GM18507 (cell line): ENCODE measurements at regions not wholly inside any gene's neighbourhood (a gene's known extent, or its start where the extent isn't known, plus 50 kb on each side); places are given as distances from the start of the nearest gene placed in this dataset.
A peak's percentile ranks its signal among the peaks of the same experiment; 100 is the strongest.
"Not testable (repeated sequence)": the region's sequence is repeated elsewhere in the genome, so short reads cannot be mapped to it uniquely, and the experiment has no call there.

Experiments used
- DNase-seq: peaks from one replicate; pipeline ENCODE4 v3.0.0; 2011; ENCODE audit warnings: low read depth; ENCODE audit not compliant: insufficient read length; ENCODE audit errors: extremely low spot score
- FAIRE-seq: peaks from 2 replicates; lab custom pipeline; 2011; peaks lifted over from hg19 to GRCh38; lab: Jason Lieb, UNC

DNA sequence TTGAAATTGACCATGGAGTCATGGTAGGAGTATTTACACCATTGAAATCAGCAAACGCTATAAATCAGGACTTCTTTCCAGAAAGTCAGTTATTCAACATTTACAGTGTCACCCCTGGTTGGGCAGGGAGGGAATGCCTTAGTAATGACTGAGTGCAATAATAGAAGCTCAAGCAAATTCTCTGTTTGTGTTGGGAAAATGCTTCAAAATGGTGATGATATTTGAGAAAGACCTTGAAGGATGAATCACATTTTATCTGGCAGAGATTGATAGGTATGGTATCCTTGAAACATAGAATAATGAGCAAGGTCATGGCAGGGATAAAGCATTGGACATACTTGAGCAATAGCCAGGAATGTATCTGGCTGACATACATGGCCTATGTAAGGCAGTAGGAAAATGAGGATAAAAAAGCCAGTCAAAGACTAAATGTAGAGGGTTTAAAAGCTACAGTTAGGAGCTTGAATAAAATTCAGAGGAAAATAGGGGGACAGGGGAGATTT is 248.7 kb downstream of the FMR1NB start:
- FAIRE-seq (no peak), DNase-seq (no peak)

DNA sequence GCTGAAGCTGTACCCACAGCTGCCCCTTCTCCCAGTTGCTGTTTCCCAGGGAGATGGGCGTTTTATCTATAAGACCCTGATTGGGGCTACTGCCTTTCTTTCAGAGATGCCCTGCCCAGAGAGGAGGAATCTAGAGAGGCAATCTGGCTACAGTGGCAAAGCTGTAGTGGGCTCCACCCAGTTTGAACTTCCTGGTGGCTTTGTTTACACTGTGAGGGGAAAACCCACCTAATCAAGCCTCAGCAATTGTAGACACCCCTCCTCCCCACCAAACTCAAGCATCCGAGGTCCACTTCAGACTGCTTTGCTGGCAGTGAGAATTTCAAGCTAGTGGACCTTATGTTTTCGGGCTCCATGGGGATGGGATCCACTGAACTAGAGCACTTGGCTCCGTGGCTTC is 240.4 kb upstream of the AFF2 start:
- DNase-seq (no peak), FAIRE-seq (no peak)

DNA sequence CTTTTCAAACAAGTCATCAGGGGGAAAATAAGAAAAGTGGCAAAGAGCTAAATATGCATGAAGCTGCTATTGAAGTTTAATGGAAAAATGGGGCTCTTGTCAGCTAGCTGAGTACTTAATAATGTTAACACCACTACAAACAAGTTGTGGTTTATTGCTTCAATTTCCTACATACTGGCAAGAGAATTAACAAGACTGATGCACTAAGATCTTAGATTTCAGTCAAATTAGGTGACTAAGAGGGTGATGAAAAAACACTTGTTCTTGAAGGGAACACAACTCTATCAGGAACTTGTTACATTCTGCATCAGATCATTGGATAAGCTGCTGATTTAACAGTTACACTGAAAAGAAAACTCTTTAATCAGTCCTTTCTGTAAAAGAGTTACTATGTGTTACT is 234.6 kb upstream of the AFF2 start:
- no peak for FAIRE-seq
- no peak for DNase-seq

DNA sequence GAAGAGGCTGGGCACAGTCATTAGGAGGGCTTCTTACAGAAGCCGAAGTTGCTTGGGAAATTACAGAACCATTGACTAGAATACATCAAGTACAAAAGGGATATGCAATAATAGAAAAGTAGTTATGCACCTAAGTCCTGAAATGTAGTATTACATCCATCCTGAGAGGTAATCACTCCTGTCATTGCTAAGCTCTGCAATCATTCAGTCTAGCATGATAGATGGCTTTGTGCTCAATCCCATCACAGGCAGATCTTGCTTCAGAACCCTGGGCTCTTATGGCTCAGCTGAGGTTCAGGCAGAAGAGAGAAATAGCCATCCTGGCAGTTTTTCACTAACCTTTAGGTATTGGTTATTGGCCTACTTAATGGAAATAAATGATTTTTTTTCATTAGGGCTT is 231.7 kb upstream of the AFF2 start:
- DNase-seq: no peak
- no peak for FAIRE-seq

DNA sequence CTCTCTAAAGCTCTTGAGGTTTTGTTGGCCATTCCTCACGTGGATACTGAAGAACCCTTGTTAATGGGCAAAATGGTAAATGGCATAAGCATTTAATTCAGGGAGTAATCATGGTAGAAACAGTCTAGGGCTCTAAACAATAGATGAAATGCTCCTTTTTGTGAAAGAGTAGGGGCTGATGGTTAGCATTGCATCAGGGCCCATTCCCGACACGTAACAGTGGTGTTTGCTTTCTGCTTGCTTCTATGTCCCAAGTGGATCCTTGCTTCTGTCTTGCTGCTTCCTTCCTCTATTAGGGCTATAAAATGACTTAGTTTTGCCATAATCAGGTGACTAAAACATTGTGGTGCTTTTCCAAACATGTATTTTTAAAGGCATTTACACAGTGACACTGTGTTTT is 230.9 kb upstream of the AFF2 start:
- no peak for DNase-seq
- FAIRE-seq: no peak

DNA sequence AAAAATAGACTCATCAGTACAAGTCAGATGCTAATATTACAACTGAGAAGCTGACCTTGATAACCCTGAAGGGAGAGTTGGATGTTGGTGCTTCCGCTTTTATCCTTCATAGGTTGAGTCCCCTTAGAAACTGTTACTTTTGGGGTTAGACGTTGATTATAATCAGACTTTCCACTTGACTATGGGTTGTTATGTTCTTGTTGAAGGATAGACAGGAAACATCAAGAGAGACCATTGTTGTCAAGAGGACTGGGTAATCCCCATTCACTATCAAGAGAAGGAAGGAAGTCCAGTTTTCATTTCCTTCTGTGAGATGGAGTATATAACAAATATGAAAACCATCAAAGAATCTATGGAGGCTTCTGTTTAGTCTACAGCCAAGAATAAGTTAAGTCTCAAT is 229.9 kb upstream of the AFF2 start:
- no peak for DNase-seq
- no peak for FAIRE-seq

DNA sequence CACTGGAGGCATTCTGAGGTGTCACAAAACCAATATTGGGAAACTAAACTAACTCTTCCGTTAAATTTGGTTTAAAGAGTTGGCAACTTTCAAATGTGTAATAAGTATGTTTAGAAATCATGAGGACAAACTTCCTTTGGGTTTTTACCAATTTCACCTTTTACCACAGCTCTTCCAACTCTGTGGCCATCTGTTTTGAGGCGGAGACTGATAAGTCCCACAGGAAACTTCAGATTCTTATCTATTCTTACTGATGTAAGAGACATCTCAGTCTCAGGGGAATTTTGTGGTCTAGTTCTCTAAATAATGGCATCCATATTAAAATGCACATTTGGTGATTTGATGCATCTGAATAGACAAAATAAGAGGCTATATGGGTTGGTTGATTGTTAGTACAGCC is 229.2 kb upstream of the AFF2 start:
- no peak for DNase-seq
- FAIRE-seq: no peak

DNA sequence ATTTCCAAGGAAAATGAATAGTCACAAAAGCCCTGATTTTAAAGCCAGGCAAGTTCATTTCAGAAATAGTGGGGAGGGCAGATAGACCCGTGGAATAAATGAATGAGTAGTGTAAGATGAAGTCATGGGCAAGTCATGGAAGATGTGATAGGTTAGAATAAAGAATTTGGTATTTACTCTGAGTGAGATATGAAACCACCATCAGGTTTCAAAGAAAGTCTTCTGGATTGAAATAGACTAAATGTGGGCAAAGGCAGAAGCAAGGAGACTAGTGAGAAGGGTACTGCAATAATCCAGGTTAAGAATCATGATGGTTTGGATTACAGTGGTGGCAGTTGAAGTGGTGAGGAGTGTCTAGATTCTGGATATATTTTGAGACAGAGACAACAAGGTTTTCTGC is 218.5 kb upstream of the AFF2 start:
- FAIRE-seq: no peak
- no peak for DNase-seq

DNA sequence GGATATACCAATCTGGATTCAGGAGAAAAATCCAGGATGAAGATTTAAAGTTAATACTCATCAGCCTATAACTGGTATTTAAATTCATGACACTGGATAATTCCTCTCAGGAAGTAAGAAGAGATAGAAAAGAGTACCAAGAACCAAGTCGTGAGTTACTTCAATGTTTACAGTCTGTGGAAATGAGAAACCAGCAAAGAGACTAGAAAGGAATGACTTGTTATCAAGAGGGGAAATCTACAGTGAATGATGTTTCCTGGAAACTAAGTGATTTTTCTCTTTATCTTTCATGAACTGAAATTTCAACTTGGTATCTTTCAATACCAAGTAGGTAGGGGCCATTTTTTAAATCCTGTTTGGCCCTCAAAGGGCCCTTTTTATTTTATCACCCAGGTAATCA is 217.9 kb upstream of the AFF2 start:
- DNase-seq (no peak), FAIRE-seq (no peak)

DNA sequence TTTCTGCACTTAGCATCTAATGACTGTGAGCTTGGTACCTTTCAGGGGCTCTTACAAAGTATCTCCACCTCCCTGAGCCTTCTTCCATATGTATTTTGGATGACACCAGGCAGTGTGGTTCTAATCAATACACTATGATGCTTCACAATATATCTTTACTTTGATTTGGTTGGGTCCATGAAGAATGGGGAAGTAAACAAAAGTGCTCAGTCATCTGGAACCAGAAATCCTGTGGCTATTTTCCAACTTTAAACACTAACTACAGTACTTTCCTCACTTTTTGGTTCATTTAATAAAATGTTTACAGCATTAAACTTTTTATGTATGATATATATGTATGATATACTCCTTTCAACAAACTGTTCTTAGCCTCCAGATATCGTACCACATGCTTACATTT is 216.4 kb upstream of the AFF2 start:
- no peak for FAIRE-seq
- no peak for DNase-seq

DNA sequence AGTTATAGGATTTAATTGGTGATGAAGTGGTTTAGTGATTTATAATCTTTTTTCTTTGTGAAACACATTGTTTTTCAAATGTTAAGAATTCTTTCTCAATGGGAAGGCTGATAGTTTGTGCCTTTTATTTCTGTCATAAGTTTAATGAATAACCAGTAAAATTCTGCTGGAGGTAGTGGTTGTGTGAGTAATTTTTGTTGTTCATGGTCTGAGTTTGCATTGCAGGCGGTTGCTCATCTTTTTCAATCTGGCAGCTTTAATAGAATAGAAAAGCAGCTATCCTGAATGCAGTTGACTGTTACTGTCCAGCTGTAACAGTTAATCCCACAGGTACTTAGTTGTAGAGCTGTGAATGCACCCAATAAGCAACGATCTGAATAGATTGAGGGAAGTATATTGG is 215.6 kb upstream of the AFF2 start:
- DNase-seq: no peak
- FAIRE-seq: no peak

DNA sequence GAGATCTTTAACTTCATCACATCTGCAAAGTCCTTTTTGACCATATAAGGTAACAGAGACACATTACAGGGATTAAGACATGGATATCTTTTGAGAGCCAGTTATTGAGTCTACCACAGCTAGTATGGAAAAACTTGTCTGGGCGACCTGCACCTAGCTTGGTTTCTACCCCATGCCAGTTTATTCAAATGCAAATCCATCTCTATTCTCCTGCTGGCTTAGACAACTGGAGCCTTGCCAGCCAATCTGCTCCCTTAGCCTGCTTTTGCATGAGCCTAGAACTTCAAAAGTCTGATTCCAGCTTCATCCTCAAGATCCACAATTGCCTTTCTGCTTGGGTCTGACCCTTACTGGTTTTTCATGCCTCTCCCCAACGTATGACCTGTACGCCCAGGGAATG is 212.0 kb upstream of the AFF2 start:
- no peak for FAIRE-seq

DNA sequence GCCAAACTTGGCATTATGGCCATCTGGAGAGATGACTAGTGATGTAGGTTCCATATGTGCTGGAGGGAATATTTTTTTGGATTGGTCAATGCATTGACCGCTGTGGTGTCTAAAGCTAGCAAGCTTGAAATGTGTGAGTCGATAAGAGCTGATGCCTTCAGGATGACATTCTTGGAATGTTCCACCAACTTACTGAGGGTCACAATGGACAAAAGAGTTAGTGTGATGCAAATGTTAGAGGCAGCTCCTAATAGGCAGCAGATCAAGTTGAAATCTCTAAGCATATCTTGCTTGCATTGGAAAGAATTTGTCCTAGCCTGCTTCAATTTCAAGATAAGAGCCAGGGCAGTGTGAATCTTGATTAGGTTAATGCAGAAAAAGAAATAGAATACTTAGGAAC is 210.4 kb upstream of the AFF2 start:
- no peak for FAIRE-seq
- DNase-seq: no peak

More for the DNA sequence above, 212.0 kb upstream of the AFF2 start:
- DNase-seq: no peak

DNA sequence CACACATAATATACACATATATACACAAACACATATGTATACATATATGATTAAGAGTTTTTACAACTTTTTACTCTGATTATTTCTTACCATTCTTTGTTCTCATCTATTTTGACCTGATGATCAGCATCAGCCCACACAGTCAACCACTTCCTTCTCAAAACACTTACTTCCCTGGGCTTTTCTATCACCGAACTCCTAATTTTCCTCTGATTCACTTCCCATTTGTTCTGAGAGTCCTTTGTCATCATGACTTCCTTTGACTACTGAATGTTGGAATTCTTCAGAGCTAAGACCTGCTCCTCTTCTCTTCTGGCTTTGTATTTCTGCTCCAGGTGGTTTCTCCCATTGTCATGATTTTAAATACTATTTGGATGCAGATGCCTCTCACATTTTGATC is 209.5 kb upstream of the AFF2 start:
- no peak for DNase-seq
- no peak for FAIRE-seq

DNA sequence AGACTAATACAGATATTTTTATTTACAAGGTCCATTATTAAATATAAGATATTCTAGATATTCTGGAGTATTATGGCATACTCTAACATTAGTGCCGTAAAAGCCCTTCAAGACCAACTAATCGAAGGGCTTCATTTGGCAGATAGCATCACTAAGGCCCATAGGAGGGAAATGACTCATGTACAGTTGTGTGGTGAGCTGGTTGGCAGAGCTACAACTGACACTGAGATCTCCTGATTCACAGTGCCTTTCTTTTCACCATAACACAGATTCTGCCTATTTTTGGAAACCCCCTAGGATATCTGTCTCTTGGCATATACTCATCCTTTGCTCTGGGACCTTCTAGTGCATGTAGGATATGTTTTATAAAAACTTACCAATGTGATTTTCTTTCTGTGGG is 201.7 kb upstream of the AFF2 start:
- FAIRE-seq: no peak
- DNase-seq: no peak

DNA sequence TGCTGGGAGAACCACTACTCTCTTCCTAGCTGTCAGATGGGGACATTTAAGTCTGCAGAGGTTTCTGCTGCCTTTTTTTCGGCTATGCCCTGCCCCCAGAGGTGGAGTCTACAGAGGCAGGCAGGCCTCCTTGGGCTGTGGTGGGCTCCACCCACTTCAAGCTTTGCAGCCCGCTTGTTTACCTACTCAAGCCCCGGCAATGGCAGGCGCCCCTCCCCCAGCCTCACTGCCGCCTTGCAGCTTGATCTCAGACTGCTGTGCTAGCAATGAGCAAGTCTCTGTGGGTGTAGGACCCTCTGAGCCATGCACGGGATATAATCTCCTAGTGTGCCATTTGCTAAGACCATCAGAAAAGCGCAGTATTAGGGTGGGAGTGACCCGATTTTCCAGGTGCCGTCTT is 195.2 kb upstream of the AFF2 start:
- DNase-seq, FAIRE-seq: not testable (repeated sequence)

DNA sequence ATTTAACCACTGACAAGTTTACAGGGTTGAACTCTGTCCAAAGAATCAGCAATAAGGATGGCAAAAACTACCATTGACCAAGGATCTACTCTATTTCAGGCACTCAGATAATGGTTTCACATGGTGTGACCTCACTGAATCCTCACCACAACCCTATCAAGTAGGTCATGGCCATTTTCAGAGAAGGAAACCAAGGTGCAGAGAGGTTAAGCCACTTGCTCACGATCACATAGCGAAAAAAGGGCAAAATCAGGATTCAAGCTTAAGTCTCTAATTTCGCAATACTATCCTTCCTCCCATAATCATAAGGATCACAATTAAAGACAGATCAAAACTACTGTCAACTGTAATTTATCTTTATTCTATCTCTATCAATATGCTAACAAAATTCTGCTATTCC is 191.0 kb upstream of the AFF2 start:
- FAIRE-seq: no peak
- DNase-seq: no peak

DNA sequence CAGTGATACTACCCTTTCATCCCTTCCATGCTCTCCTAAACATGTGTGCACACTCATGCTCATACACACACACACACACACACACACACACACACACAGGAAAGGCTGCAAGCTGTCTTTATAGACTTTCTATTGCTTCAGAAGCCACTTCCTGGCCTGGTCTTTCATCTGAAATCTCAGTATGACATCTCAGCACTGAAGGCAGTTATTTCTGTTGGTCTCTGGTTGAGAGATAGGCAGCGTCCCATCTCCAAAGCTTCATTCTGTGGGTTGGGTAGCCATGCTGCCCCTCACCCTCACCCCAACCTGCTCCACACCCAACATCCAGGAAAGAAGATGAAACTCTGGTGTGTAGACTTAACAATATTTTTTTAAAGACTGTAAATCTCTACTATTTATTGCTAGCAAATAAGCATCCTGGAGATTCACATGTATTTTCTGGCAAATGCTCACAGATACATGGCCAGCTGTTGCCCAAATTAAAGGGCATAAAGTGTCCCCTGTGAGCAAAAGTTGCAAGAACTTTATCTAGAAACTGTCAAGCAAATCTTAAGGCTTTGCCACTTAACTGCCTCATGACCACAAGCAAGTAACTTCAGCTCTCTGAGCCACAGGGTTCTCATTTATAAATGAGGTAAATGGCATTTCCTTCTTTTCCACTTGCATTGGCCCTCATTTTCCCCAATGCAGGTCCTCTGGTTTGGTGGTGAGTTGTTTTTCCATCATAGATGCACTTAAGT is 189.8 kb upstream of the AFF2 start:
- FAIRE-seq (peak; percentile 69), DNase-seq (no peak)

DNA sequence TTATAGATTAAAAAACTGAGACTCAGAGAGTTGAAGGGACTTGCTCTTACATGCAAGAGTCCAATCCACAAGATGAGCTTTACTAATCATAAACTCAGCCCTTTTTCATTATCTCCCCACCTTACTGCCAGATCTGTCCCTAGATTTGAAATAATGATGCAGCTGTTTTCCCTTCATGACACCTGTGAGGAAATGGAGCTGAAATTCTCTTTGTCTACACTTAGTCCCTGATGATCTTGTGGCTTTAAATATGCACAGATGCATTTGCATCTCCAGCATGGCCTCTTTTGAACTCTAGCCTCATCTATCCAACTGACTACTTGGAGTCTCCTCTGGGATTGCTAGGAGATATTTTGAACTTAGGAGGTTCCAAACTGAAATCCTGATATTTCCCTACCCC is 188.9 kb upstream of the AFF2 start:
- DNase-seq: no peak
- FAIRE-seq: no peak

DNA sequence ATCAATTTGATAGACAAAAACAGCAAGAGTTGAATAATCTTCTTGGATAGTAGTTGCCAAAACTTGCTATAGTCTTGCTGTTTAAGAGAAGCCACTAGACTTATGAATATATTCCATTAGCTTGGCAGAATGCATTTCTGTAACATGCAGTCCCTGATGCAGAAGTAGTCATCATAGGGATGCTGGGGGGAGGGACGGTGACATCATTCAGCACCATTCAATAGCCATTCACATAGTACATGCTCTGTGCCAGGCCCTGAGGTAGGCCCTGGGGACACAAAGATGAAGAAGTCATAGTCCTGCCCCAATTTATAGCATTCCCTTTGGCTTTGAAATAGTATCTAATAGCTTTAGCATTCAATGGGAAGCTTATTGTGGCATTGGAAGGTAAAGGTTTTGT is 185.5 kb upstream of the AFF2 start:
- no peak for DNase-seq

DNA sequence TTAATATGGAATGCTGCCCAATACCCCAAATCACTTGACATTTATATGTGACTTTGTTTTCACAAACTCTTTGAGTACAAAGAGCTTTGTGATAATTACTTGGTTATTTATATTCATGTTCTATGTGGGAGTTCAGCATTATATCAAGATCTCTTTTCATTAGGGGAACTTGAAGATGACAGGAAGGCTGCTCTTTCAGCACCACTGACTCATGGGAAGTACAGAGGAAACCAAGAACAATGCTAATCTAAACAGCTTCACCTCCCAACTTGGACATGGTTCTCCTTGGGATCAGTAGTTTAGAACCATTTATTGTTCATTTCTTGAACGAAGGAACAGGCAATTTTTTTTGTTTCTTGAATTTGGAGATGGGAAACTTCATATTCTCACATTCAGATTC is 184.0 kb upstream of the AFF2 start:
- DNase-seq (no peak), FAIRE-seq (no peak)

More for the DNA sequence above, 185.5 kb upstream of the AFF2 start:
- no peak for FAIRE-seq

DNA sequence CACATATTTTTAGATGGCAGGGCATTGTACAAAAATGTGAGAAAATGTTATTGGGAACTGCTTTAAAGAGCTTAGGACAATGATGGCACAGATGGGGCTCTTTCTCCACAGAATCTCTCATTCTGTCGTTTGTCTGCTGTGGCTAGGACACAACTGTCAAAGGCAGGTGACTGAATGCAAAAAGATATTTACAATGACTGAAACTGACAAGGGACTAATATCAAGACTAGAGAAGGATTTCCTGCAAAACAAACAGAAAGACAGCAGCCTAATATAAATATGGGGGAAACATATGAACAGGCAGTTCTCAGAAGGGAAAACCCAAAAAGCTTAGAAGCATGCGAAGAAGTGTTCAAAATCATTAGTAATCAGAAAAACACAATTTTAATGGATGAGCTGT is 177.5 kb upstream of the AFF2 start:
- no peak for FAIRE-seq
- DNase-seq: no peak
